NOMO-1 (cell line): ENCODE measurements at regions not wholly inside any gene's neighbourhood (a gene's known extent, or its start where the extent isn't known, plus 50 kb on each side); places are given as distances from the start of the nearest gene placed in this dataset.

Experiments used
- DNase-seq, 2 experiments: peaks; one replicate each; lab custom pipeline; 2025; ENCODE audit not compliant: unreplicated experiment in 2 of 2; lab: John Stamatoyannopoulos, UW

- DNase-seq, result no peak
Observed at GRCh38 chr3:113136071-113136470, 75.3 kb upstream of the BOC start.

- no peak for DNase-seq
Observed at GRCh38 chr3:113136544-113136943, 74.8 kb upstream of the BOC start.

DNA sequence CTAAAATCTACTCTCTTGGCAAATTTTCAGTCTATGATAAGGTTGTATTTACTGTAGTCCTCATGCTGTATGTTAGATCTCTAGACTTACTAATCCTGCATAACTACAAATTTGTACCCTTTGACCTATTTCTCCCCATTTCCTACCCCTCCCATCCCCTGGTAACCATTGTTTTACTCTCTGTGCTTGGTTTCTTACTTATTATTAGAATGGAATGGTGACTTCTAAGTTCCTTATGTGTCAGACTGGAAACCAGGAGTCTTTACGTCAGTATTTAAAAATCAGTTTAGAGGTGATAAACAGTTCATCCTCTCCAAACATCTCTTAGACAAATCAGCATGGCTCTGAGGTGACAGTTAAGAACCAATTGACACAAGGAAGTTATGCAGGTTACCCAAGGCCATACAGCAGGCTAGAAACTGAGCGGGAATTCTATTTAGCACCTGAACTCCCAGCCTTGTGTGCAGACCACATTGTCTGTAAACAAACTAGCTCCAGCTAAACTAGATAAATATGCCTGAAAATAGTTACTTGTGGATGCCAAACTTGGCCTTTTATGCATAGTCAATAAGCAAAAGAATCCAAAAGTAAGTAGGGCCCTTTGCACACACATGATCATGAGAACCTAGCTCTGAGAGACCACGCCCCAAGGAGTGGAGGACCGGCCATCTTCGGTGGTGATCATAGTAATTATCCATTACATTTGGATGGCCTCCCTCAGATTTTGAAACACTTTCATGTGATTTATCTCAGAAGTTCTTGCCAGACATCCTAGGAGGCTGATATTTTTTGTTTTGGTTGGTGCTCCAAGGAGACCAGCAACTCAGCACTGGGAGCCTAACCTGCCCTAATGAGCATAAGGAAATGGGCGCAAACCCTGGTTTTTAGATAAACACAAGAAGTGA lies 72.3 kb upstream of the BOC start:
- no peak for DNase-seq

GRCh38 chr3:113140876-113141275 lies 70.5 kb upstream of the BOC start:
- DNase-seq, result peak; percentile 72 to 83

DNA sequence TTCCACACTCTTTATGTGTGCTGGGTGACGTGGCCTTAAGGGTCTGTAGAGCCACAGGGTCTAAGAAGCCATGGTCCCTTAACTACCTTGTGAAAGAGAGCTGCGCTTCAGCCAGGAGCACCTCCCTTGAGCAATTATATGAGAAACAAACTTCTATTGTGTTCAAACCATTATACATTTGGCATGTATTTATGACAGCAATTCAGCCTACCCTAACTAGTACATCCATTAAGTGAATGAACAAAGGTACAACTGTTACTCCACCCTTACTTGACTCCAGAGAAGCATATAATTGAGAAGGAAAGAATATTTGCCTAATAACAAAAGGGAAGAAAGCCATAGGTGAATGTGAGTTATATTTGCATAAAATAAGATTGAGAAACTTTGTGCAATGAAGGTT lies 69.8 kb upstream of the BOC start:
- DNase-seq, result no peak

DNA sequence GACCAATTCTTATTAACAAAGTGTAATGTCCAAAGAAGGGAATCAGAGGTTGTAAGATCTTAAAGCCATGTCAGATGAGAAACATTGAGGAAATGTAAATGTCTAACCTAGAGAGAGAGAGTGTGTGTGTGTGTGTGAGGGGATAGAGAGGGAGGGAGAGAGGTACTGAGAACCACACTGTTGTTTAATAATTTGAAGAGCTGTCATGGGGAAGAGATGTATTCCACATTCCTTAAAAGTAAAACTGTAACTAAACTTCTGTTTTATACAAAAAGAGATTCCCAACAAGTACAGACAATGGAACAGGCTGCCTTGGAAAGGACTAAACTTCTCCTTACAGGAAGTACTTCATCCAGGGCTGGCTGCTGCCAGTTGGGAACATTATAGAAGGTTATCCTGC lies 68.9 kb upstream of the BOC start:
- DNase-seq, result no peak

DNA sequence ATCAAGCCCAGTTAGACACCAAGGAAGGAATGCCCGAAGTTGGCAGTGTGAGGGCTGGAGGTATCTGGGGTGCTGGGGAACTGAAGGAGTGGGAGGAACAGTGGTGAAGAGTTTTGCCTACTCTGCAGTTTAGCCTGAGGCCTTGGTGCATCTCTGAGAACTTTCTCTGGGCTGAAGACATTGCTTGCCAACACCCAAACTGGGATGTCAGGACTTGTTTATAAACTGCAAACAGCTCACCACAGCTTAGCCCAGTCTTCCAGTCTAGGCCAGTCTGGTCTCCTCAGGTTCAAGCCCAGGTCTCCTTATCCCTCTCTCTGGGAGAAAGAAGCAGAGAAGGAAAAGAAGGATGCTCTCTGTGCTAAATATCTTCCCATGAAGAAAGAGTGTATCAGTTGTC lies 68.0 kb upstream of the BOC start:
- DNase-seq, result no peak

DNA sequence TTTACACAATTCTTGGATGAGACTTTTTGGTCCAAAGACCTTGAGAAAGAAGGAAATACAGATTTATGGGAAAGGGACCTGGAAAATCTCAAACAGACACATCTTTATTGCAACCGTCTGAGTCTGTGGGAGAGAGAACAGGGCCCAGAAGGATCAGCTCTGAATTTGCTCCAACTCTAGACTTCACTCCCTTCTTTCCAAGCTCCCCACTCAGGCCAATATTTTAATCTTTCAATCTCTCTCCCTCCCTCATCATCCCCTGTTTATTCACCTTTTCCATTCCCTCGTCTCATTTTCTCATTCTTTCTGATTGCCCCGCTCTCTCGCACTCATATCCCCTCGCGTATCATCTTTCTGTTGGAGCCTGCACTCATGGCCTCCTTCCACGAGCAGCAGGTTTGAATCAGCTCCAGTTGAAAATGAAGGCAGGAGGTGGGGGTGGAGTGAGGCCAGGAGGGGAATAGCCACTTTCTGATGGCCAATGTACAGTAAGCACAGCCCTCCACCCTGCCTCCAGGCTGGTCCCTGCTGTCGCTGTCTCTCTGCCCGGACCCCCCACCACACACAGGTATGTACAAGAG lies 63.6 kb upstream of the BOC start:
- DNase-seq, result no peak

GRCh38 chr3:113148284-113148683 lies 63.1 kb upstream of the BOC start:
- DNase-seq, result no peak

DNA sequence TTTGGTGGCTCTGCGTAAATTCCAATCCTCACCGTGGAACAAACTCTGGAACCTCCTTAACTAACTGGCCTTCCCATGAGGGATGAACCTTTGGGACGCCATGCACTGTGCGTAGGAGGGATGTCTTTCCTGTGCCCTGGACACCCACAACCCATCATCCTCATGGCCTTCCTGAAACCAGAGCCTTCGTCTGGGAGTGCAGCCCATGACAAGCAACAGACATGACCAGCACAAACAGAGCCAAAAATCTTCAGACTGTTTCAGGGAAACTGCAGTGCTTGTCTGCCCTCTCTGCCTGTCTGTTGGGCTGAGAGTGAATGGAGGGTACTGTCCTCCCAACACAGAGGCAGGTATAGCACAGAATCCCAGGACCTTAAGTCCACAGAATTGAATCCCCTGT lies 61.1 kb upstream of the BOC start:
- no peak for DNase-seq

- DNase-seq, result no peak
Observed at GRCh38 chr3:113151461-113152031, 59.8 kb upstream of the BOC start.

GRCh38 chr3:113152849-113153248 lies 58.5 kb upstream of the BOC start:
- no peak for DNase-seq

GRCh38 chr3:113153499-113154107 lies 57.8 kb upstream of the BOC start:
- DNase-seq, result no peak

DNA sequence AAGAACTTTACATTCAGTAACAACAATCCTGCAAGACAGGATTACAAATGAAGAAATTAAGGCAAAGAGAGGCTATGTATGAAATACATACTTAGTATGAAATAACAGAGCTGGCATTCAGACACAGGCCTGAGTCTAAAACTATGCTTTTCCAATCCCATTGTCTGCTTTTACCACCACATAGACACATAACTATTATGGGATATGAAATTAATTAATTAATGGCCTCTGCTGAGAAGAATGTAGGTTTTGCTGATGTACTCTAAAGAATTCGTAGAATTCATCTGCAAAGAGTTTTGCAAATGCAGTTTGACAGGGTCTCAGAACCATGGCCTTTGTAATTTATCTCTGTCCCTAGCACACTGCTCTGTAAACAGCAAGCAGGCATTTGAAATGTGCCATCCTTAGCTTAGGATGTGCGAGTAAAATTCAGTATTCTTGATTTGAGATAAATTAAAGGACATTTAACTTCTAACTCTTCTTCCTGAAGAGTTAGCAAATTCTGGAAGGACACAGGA lies 54.5 kb upstream of the BOC start:
- no peak for DNase-seq

DNA sequence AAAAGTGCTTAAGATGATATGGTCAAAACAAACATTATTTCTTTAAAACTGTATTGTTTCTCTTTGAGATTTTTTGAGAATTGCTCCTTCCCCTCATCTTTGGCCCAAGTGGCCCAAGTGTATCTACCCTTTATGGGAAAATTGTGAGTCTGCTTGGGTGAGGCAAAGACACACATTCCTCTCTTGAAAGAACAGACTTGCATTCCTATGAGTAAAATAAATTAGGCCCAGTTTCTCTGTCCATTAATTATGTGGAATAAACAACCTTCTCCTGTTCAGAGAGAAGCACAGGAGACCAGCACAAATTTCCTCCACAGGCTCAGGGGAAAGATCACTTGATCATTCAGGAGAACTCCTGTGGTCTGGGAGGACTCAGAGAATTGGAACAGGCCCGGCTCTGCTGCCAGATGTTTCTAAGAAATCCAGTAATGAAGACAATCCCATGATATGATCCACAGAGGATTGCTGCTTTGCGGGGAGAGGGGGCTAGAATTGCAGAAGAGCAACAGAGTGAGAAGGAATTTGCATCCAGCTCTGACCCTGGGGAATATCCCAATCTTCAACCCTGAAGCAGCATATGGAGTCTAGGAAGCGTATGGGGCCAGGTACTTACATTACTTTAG lies 53.8 kb upstream of the BOC start:
- DNase-seq, result no peak

GRCh38 chr3:113158171-113158570 lies 53.2 kb upstream of the BOC start:
- DNase-seq, result no peak
